Activated CD4-positive, alpha-beta T cell treated with anti-CD3 and anti-CD28 coated beads for 4 hours (primary cell): ENCODE measurements at regions not wholly inside any gene's neighbourhood (a gene's known extent, or its start where the extent isn't known, plus 50 kb on each side); places are given as distances from the start of the nearest gene placed in this dataset.
"Not testable (repeated sequence)": the region's sequence is repeated elsewhere in the genome, so short reads cannot be mapped to it uniquely, and the experiment has no call there.

Experiments
- DNase-seq, 2 donors: peaks; one replicate each; pipeline ENCODE4 v3.0.0-alpha.2; 2020

- DNase-seq: no peak
Observed at GRCh38 chr9:107584944-107585343, 95.4 kb upstream of the KLF4 start.

- no peak for DNase-seq
Observed at GRCh38 chr9:107584186-107584585, 94.6 kb upstream of the KLF4 start.

DNA sequence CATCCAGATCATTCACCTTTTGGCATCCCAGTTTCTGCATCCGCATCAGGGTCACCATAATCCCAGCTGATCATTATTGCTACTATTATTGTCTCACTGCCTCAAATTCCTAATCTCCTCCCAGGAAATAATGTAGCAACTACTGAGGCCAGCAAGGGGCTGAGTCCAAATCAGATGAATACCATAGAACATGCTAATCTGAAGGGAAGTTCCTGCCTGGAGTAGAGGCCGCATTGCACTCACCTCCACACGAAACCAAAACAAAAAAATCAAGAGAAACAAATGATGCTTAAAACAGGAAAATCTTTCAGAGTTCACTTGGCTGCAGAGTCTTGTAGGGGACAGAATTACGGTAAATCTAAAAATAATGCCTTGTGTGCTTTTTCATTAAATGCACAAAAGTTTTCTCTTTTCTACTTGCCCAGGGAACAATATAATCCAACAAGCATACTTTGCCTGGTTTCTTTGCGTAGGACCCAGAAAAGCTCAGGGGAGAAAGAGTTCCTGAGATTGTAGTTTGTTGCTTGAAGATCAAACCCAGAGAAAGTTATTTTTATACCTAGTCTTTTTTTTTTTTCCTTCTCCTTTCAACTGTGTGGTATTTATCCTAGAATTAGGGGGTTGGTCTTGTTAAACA, 87.7 kb upstream of the KLF4 start:
- no peak for DNase-seq

- no peak for DNase-seq
Observed at GRCh38 chr9:107571148-107571547, 81.6 kb upstream of the KLF4 start.

DNA sequence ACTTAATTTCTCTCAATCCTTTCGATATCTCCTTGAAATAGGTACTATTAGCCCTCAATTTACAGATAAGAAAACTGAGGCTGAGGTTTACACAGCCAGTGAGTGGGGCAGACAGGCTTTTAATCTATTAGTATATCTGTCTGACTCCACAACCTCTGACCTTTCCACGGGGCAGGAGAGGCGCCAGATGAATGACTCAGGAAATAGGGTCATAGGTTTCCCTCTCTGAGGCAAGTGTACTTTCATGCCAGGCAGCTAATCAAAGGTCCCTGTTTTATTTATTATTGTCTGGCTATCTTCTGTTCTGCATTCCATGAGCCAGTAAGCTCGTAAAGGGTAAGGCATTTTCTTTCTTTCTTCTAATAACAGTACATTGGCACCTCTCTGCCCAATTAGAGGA, 79.6 kb upstream of the KLF4 start:
- no peak for DNase-seq

- not testable (repeated sequence) for DNase-seq
Observed at GRCh38 chr9:107568406-107568805, 78.8 kb upstream of the KLF4 start.

- no peak for DNase-seq
Observed at GRCh38 chr9:107567462-107567861, 77.9 kb upstream of the KLF4 start.

DNA sequence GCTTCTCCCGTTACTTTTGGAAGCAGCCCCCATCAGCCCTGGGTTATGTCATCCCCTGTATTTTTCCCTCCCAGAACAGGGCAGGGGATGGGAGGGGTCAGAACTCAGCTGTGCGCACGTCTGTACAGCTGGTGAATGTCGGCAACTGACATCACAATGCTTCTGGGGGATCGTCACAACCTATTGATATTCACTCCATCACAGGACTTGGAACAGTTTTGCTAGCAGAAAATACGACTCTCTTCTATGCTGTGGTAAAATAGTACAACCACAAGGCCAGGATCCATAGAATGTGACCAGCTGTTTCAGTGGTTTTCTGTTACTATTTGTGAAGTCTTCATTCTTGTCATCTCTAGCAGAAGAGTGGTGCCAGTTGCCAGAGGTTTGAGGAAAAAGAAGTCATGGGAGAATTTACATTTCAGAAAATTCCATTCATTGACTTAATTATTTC, 77.1 kb upstream of the KLF4 start:
- no peak for DNase-seq

DNA sequence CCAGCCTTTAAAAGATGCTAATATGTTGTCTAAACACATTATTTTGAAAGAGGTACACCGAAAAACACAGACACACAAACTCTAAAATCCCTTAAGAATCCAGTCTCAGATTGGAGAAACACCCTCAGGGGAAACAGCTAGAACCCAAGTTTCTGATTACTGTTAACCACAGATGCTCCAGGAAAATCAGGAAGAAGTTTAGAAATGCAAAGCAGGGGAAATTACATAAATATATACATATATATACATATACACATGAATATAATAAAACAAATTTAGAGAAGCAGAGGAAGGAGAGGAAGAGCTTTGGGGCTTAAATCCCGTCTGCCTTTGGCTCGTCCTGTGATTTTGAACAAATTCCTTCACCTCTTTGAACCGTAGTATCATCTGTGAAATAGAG, 73.2 kb upstream of the KLF4 start:
- DNase-seq: no peak

- no peak for DNase-seq
Observed at GRCh38 chr9:107559494-107560086, 70.0 kb upstream of the KLF4 start.

DNA sequence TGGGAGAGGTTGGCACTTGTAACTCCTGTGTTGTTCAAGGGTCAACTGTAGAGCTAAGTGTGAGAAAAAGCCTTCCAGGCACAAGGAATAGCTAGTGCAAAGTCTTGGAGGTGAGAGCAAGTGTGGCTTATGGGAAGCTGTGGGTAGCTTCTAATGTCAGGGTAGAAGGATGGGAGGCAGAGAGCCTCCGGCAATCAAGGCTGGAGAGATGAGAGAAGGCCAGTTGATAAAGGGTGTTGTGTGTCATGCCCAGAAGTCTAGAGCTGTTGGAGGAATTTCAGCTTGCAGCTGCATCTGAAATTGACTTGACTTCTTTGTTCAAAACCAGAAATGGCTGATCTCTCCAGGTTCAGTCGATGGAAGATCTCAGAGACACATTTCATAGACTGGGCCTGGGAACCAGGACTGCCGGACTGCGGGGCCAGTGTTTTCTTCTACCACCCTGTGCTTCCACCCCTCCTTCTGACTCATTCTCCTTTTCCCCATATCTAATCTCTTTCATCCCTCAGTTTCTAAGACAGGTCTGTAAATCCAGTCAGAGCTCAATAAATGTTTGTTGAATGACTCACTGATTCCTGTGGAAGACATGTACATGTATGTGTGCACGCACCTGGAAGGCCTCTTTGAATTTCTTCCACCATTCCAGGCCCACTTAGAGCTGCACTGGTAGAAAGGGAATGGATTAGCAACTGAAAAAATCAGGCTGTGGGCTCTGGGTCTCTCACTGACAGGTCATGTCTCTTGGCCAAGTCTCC, 67.8 kb upstream of the KLF4 start:
- DNase-seq: no peak

DNA sequence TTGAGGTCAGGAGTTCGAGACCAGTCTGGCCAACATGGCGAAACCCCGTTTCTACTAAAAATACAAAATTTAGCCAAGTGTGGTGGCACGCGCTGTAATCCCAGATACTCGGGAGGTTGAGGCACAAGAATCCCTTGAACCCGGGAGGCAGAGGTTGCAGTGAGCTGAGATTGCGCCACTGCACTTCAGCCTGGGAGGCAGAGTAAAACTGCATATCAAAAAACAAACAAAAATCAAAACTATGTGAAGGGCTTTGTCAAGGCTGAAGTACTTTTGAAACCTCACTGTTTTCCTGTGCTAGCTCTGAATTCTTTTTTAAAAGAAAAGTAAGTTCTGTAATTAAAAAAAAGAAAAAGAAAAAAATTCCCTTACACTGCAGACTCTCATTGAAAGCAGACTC, 65.1 kb upstream of the KLF4 start:
- DNase-seq: no peak

GRCh38 chr9:107548298-107549142, 59.0 kb upstream of the KLF4 start:
- no peak for DNase-seq

- no peak for DNase-seq
Observed at GRCh38 chr9:107547772-107548297, 58.3 kb upstream of the KLF4 start.

- no peak for DNase-seq
Observed at GRCh38 chr9:107547303-107547702, 57.7 kb upstream of the KLF4 start.

DNA sequence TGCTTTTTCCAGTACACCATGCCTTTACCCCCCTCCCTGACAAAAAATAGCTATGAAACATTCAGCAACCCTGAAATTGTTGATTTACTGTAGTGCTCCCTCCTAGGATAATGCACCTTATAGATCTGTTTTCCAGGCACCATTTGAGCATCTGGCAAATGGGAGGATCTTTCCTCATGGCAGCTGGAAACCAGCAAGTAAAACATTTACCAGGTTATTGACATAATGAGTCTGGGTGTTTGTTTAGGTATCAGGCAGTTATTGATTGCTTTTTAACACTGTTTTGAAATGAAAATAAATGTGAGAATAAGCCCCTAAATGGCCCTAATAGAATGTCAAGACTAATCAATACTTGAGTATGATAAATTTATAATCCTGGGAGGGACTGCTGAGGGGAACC, 57.3 kb upstream of the KLF4 start:
- DNase-seq: no peak

- no peak for DNase-seq
Observed at GRCh38 chr9:107545036-107545435, 55.5 kb upstream of the KLF4 start.

DNA sequence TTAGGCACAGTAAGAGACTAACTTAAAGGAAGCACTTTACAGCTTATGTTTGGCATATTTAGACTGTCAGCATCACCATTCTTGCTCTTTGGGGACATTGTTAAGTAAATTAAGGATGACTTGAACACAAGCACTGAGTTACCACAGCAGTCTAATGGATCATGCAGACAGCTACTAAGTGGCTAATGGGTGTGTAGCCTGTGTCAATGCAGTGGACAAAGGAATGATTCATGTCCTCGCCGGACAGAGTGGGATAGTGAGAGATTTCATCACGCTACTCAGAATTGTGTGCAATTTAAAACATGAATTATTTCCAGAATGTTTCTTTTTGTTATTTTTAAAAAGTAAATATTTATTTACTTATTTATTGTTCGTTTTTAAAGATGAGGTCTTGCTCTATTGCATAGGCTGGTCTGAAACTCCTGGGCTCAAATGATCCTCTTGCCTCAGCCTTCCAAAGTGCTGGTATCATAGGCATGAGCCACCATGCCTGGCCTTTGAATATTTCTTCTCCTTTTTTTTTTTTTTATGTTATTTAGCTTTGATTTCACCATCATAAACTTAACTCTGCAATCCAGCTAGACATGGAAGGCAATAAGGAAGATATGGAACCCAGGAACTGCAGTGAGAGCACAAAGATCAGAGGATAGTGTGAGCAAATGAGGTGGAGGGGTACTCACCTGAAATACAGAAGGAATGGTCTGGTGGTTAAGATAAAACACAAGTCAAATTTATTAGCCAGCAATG, 53.0 kb upstream of the KLF4 start:
- no peak for DNase-seq

DNA sequence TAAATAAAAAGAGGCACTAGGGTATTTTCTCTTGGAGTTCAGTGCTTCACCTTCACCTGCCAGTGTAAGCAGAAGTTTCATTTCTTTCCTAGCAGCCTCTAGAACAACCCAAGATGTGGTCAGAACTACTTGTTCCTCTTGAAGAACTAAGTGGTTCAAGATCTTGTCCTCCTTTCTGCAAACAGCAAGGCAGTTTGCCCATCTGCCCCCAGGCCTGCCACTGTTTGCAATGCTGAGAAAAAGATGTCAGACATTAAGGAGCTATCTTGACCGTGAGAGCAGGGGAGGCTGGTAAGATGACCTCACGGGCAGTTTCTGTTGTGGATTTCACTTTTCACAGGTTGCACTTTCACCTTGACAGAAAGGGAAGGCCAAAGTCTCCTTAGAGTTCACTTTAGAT, 52.0 kb upstream of the KLF4 start:
- DNase-seq: no peak

DNA sequence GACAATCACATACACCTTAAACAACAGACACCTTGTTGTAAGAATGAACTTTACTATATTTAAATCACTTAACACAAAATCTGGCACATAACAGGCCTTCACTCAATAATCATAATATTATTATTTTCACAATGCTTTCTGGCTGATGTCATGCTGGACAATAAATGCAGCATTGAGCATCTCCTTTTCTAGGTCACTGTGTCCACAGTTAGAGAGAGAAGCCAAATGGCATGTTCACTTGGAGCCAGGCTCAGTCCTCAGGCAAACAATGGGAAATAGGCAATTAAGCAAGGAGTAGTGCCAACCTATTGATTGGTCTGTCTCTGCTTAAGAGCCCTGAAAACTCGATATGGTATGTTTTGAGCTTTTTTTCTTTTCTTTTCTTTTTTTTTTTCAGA, 50.6 kb upstream of the KLF4 start:
- no peak for DNase-seq

DNA sequence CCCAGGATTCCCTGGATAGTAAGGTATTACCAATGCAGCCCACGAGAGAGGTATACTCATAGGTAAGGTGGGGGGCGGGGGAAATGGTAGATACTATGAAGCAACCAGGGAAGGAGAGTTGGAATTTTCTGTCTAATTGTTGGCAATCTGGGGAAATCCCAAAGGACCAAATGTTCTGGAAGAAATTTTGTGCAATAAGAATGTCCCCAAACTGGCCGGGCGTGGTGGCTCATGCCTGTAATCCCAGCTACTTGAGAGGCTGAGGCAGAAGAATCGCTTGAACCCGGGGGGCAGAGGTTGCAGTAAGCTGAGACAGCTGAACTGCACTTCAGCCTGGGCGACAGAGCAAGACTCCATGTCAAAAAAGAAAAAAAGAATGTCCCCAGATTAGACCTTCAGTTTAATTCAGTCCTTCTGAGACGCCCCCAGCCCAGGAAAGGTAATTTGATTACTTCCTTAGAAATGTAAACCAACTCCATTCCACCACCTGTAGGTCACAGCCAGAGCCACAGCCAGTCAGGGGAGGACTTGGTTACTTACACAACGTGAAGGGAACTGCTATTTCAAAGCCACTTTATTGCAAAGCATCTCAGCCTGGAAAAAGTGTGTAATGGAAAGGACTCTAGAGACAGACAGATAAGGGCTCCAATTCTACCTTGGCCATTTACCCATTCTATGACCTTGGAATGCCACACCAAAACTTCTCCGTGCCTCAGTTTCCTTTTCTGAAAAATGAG, 50.0 kb upstream of the KLF4 start:
- no peak for DNase-seq
